Adipocyte (in vitro differentiated cells): ENCODE measurements at regions not wholly inside any gene's neighbourhood (a gene's known extent, or its start where the extent isn't known, plus 50 kb on each side); places are given as distances from the start of the nearest gene placed in this dataset.
A peak's percentile ranks its signal among the peaks of the same experiment; 100 is the strongest.

Source experiments
- DNase-seq: peaks from one replicate; pipeline ENCODE4 v3.0.0-alpha.2; 2015; ENCODE audit warnings: low read depth
- H3K27me3 ChIP-seq: replicated peaks from 2 replicates; pipeline ENCODE4 v1.7.0; 2013; ENCODE audit warnings: mild to moderate bottlenecking, low read length, moderate library complexity; ENCODE audit not compliant: control insufficient read depth, insufficient read depth
- H3K36me3 ChIP-seq: 2 replicates; pipeline ENCODE4 v1.7.0; 2013; ENCODE audit warnings: low read length, mild to moderate bottlenecking, moderate library complexity; ENCODE audit not compliant: control insufficient read depth, insufficient read depth, severe bottlenecking
- H3K4me1 ChIP-seq: 2 replicates; pipeline ENCODE4 v1.7.0; 2013; ENCODE audit warnings: mild to moderate bottlenecking, low read length, moderate library complexity; ENCODE audit not compliant: control insufficient read depth, insufficient read depth
- H3K4me3 ChIP-seq: 2 replicates; pipeline ENCODE4 v1.7.0; 2013; ENCODE audit warnings: mild to moderate bottlenecking, low read length, moderate library complexity
- H3K9ac ChIP-seq: 2 replicates; pipeline ENCODE4 v1.7.0; 2013; ENCODE audit warnings: mild to moderate bottlenecking, low read length, moderate library complexity
- H3K9me3 ChIP-seq: 2 replicates; pipeline ENCODE4 v1.7.0; 2013; ENCODE audit warnings: mild to moderate bottlenecking, low read length, moderate library complexity; ENCODE audit not compliant: control insufficient read depth

DNA sequence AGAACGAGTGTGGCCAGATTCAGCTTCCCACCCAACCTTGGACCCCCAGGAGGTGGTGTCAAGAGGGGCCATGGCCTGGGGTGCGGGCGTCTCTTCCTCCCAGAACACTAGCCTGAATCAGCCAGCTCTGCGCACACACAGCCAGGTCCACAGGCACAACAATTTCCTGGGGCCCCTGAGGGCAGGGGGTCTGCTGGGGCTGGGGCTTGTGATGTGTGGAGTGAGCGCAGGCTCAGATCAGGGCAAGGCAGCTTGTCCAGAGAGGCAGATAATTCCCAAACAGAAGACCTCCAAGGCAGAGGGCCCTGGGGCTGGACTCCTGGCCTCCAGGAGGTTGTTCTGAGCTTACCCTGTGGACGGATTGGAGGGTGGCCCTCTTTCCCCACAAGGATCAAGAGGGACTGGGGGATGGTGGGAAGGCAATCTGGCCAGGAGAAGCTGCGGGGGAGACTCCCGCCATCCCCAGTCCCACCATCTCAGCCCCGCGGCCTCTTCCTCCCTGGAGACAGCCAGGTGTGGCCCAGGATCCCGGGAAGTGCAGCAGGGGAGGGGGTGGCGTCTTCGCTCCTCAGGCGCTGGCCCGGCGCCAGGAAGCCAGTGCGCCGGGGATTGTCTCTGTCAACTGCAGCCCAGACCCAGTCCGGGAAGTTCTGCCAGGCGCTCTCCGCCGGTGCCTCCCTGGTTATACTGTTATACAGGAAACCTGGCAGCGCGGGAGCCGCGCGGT, 52.0 kb upstream of the AMZ2 start:
- Histone ChIP-seq H3K4me3 (no peak overlapping the region), H3K27me3 (peaks cover 41% of the 10 kb centered on the region), H3K36me3 (no peaks in the 10 kb centered on the region), H3K4me1 (peaks cover 6% of the 10 kb centered on the region), H3K9ac (no peak overlapping the region), H3K9me3 (no peaks in the 10 kb centered on the region)
- DNase-seq, result peak; percentile 25

DNA sequence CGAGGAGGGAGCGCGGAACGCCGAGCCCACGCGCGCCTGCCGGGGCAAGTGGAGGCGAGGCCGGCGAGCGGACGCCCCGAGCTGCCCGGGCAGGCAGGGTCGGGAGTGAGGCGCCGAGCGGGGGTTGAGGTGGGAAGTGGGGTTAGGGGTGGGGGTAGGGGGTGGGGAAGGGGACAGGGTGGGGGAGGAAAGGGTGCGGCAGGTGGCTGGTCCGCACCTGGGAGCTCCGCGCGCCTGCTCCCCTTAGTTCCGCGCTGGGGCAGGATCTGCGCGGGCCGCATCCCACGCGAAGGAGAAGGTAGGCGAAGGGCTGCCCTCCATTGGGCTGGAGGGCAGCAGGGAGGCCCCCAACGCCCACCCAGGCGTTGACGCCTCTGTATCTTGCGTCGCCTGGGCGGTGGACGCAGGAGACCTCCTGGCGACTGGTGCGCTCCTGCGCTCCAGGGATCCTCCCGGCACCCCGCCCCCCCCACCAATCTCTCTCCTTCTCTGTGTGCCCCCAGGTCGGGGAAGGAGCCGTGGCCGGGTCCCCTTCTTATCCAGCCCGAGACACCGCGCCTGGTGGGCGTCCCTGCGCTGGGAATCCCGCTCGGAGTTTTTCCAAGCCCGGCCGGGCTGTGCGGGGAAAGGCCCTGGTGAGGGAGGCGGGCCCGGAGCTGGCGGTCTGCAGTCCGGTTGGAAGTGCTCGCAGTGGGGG, 51.3 kb upstream of the AMZ2 start:
- no peaks in the 10 kb centered on the region for H3K9me3 ChIP-seq
- no peak overlapping the region for H3K9ac ChIP-seq
- no peaks in the 10 kb centered on the region for H3K36me3 ChIP-seq
- H3K4me3 ChIP-seq, result no peak overlapping the region
- peaks cover 41% of the 10 kb centered on the region for H3K27me3 ChIP-seq
- peaks cover 6% of the 10 kb centered on the region for H3K4me1 ChIP-seq
- peak; percentile 34 for DNase-seq

DNA sequence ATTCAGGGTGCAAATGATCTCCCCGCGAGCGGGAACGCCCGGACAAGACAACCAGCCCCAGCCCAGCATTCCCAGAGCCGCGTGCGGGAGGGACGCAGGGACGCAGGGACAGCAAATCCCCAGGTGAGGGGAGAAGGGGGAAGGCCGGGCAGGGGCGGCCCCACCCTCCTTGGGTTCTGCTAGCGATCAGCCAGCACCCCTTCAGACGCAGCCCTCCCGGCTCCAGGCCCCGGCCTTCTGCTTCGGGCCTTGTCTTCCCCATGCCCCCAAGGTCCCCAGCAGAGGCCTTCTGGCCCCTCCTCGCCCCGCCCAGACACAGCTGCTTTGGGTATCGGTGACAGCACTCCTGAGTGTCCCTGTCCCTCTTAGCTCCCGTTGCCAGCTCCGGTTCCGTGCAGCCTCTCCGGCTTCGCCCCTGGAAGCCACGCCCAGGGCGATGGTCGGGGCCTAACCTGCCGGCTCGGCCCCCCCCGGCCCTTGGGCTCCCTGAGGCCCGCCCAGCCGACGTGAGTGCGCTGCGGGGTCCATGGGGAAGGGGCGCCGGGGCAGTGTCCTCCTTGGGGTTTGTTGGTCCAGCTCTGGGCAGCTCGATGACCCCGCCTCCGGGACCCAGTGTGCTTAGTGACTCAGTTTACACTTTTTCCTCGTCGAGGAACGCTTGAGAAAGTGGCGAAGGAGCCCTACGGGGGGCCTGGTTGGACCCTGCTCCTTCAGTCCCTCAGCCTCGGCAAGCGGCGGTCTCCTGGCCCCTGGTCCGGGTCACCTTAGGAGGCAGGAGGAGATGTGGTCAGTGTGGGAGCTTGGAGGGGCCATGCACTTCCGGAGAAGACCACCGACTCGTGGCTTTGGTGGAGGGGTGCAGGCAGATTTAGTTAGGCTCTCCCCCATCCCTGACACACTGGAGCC, 50.5 kb upstream of the AMZ2 start:
- Histone ChIP-seq H3K36me3 (no peaks in the 10 kb centered on the region), H3K27me3 (peaks cover 41% of the 10 kb centered on the region), H3K9ac (no peak overlapping the region), H3K4me3 (no peak overlapping the region), H3K4me1 (peaks cover 6% of the 10 kb centered on the region), H3K9me3 (no peaks in the 10 kb centered on the region)
- no peak for DNase-seq

DNA sequence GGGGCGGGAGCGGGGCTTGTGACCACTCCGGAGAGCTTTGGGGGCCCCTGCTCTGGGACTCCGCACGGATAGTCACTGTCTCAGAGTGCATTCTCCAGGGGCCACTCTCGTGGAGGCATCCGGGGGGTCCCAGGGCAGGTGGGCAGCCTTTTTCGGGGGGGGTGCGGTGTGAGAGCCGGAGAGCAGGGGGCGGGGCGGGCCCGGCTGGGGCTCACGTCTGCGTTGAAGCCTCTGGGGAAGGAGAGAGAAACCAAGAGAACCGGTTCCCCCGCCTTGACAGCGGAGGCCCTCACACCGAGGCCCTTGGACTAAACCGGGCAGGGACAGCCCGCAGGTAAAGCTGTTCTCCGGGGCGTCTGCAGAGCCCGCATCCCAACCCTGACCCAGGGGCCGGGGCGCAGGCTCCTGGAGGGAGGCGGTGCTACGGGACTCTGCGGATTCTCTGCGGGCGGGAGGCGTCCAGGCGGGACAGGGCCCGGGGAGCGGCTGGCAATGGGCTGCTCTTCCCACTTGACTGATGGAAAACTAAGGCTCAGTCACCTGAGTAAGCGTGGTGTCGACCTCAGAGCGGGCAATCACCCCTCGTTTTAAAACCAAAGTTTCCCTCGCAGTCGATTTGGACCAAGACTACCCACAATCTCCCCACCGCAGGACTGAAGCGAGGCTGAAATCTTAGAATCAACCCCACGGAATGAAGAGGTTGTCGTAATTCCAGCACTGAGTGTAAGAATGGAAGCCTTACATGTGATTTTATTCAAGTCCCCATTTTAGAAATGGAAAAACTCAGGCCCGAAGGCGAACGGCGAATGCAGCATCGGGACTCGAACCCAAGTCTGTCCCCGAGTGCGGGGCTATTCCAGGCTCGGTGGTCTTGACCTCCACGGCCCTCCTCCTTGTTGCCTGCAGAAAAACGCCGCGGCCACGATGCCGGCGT, 49.6 kb upstream of the AMZ2 start:
- DNase-seq, result no peak
- no peaks in the 10 kb centered on the region for H3K9me3 ChIP-seq
- H3K4me3 ChIP-seq, result no peak overlapping the region
- no peak overlapping the region for H3K9ac ChIP-seq
- H3K36me3 ChIP-seq, result no peaks in the 10 kb centered on the region
- H3K27me3 ChIP-seq, result peaks cover 41% of the 10 kb centered on the region
- H3K4me1 ChIP-seq, result peaks cover 6% of the 10 kb centered on the region
